ENCODE measurements at regions not wholly inside any gene's neighbourhood (a gene's known extent, or its start where the extent isn't known, plus 50 kb on each side); places are given as distances from the start of the nearest gene placed in this dataset.
A peak's percentile ranks its signal among the peaks of the same experiment; 100 is the strongest.

- no peak overlapping the region for H3K4me3 ChIP-seq (ENCODE audit: insufficient read depth, low read depth, low read length)
- peaks cover 40% of the 10 kb centered on the region for H3K4me1 ChIP-seq (ENCODE audit: insufficient read depth, low read length)
- TF ChIP-seq EZH2 (IDR thresholded peaks at IDR 0.05; ENCODE audit: insufficient read depth, low read length) = no peak
- no peak for TF ChIP-seq CTCF (IDR thresholded peaks at IDR 0.05; ENCODE audit: insufficient read depth, low read depth, low read length)
- no peaks in the 10 kb centered on the region for H3K36me3 Mint-ChIP-seq (ENCODE audit: low read depth, unreplicated experiment)
- no peak overlapping the region for H3K9ac ChIP-seq (ENCODE audit: low read length)
- no peaks in the 10 kb centered on the region for H4K20me1 ChIP-seq (ENCODE audit: insufficient read depth, low read length)
- no peaks in the 10 kb centered on the region for H3K79me2 ChIP-seq (ENCODE audit: insufficient read depth, low read length)
- H3K9me3 ChIP-seq (ENCODE audit: insufficient read depth, low read depth, low read length) = no peaks in the 10 kb centered on the region
- H3K27ac Mint-ChIP-seq (ENCODE audit: unreplicated experiment) = no peak overlapping the region
- no peaks in the 10 kb centered on the region for H3K27me3 ChIP-seq (ENCODE audit: insufficient read depth, low read length)
- H3K27me3 Mint-ChIP-seq (ENCODE audit: low read depth, unreplicated experiment) = no peaks in the 10 kb centered on the region
- no peak overlapping the region for H3K4me2 ChIP-seq (ENCODE audit: low read length)
- H2AFZ ChIP-seq (ENCODE audit: low read depth, low read length) = no peak overlapping the region
- H3K4me1 Mint-ChIP-seq (ENCODE audit: low read depth, unreplicated experiment) = peaks cover 32% of the 10 kb centered on the region
- H3K9me3 Mint-ChIP-seq (ENCODE audit: unreplicated experiment) = peaks cover 1% of the 10 kb centered on the region
- FAIRE-seq = no peak
- no peaks in the 10 kb centered on the region for H3K36me3 ChIP-seq (ENCODE audit: insufficient read depth, low read length)
- no peak for DNase-seq (ENCODE audit: low read depth)
- no peak overlapping the region for H3K4me3 Mint-ChIP-seq (ENCODE audit: unreplicated experiment)
- no peak overlapping the region for H3K27ac ChIP-seq (ENCODE audit: low read depth, low read length)
Measured at GRCh38 chr16:86393907-86394626, 116.3 kb upstream of the FOXF1 start.

- H3K27ac Mint-ChIP-seq (ENCODE audit: unreplicated experiment) = no peak overlapping the region
- TF ChIP-seq CTCF (IDR thresholded peaks at IDR 0.05; ENCODE audit: insufficient read depth, low read depth, low read length) (no peak), EZH2 (IDR thresholded peaks at IDR 0.05; ENCODE audit: insufficient read depth, low read length) (no peak)
Measured at GRCh38 chr16:86395477-86395876, 114.8 kb upstream of the FOXF1 start.

GRCh38 chr16:86396422-86396821 lies 113.9 kb upstream of the FOXF1 start:
- Histone ChIP-seq H4K20me1 (ENCODE audit: insufficient read depth, low read length) (no peaks in the 10 kb centered on the region), H3K36me3 (ENCODE audit: insufficient read depth, low read length) (no peaks in the 10 kb centered on the region), H2AFZ (ENCODE audit: low read depth, low read length) (peak overlapping the region; percentile 65), H3K4me3 (ENCODE audit: insufficient read depth, low read depth, low read length) (no peak overlapping the region), H3K79me2 (ENCODE audit: insufficient read depth, low read length) (no peaks in the 10 kb centered on the region), H3K27ac (ENCODE audit: low read depth, low read length) (peak overlapping the region; percentile 81), H3K9me3 (ENCODE audit: insufficient read depth, low read depth, low read length) (no peaks in the 10 kb centered on the region), H3K27me3 (ENCODE audit: insufficient read depth, low read length) (no peaks in the 10 kb centered on the region), H3K4me1 (ENCODE audit: insufficient read depth, low read length) (peaks cover 35% of the 10 kb centered on the region), H3K4me2 (ENCODE audit: low read length) (peak overlapping the region; percentile 74), H3K9ac (ENCODE audit: low read length) (peak overlapping the region; percentile 64)
- peak; percentile 96 for DNase-seq (ENCODE audit: low read depth)
- Mint-ChIP-seq H3K27ac (ENCODE audit: unreplicated experiment) (peak overlapping the region; percentile 50), H3K4me3 (ENCODE audit: unreplicated experiment) (no peak overlapping the region), H3K36me3 (ENCODE audit: low read depth, unreplicated experiment) (no peaks in the 10 kb centered on the region), H3K4me1 (ENCODE audit: low read depth, unreplicated experiment) (peaks cover 31% of the 10 kb centered on the region), H3K9me3 (ENCODE audit: unreplicated experiment) (peaks cover 1% of the 10 kb centered on the region), H3K27me3 (ENCODE audit: low read depth, unreplicated experiment) (peaks cover 2% of the 10 kb centered on the region)
- TF ChIP-seq CTCF (IDR thresholded peaks at IDR 0.05; ENCODE audit: insufficient read depth, low read depth, low read length) = no peak
- TF ChIP-seq EZH2 (IDR thresholded peaks at IDR 0.05; ENCODE audit: insufficient read depth, low read length) = no peak
- FAIRE-seq = no peak

More at GRCh38 chr16:86395477-86395876, 114.8 kb upstream of the FOXF1 start:
- Histone ChIP-seq H3K4me1 (ENCODE audit: insufficient read depth, low read length) (peaks cover 40% of the 10 kb centered on the region), H3K36me3 (ENCODE audit: insufficient read depth, low read length) (no peaks in the 10 kb centered on the region), H3K79me2 (ENCODE audit: insufficient read depth, low read length) (no peaks in the 10 kb centered on the region), H3K27ac (ENCODE audit: low read depth, low read length) (no peak overlapping the region), H3K4me2 (ENCODE audit: low read length) (no peak overlapping the region), H3K27me3 (ENCODE audit: insufficient read depth, low read length) (no peaks in the 10 kb centered on the region), H3K9ac (ENCODE audit: low read length) (no peak overlapping the region), H2AFZ (ENCODE audit: low read depth, low read length) (no peak overlapping the region), H4K20me1 (ENCODE audit: insufficient read depth, low read length) (no peaks in the 10 kb centered on the region), H3K4me3 (ENCODE audit: insufficient read depth, low read depth, low read length) (no peak overlapping the region), H3K9me3 (ENCODE audit: insufficient read depth, low read depth, low read length) (no peaks in the 10 kb centered on the region)
- FAIRE-seq (no peak), DNase-seq (ENCODE audit: low read depth) (no peak)
- H3K4me3 Mint-ChIP-seq (ENCODE audit: unreplicated experiment) = no peak overlapping the region
- no peaks in the 10 kb centered on the region for H3K27me3 Mint-ChIP-seq (ENCODE audit: low read depth, unreplicated experiment)
- peaks cover 1% of the 10 kb centered on the region for H3K9me3 Mint-ChIP-seq (ENCODE audit: unreplicated experiment)
- peaks cover 32% of the 10 kb centered on the region for H3K4me1 Mint-ChIP-seq (ENCODE audit: low read depth, unreplicated experiment)
- no peaks in the 10 kb centered on the region for H3K36me3 Mint-ChIP-seq (ENCODE audit: low read depth, unreplicated experiment)

Measured in astrocyte (in vitro differentiated cells and primary cell).